HG03571 (cell line): ENCODE measurements at regions not wholly inside any gene's neighbourhood (a gene's known extent, or its start where the extent isn't known, plus 50 kb on each side); places are given as distances from the start of the nearest gene placed in this dataset.
"Not testable (repeated sequence)": the region's sequence is repeated elsewhere in the genome, so short reads cannot be mapped to it uniquely, and the experiment has no call there.

Experiments used
- ATAC-seq: cut with Tn5 transposase; IDR thresholded peaks from one replicate; pipeline ENCODE4 v1.9.1; 2021; ENCODE audit not compliant: unreplicated experiment

- not testable (repeated sequence) for ATAC-seq
These were observed 203.4 kb upstream of the WSB1 start for GRCh38 chr17:27090450-27091042.

DNA sequence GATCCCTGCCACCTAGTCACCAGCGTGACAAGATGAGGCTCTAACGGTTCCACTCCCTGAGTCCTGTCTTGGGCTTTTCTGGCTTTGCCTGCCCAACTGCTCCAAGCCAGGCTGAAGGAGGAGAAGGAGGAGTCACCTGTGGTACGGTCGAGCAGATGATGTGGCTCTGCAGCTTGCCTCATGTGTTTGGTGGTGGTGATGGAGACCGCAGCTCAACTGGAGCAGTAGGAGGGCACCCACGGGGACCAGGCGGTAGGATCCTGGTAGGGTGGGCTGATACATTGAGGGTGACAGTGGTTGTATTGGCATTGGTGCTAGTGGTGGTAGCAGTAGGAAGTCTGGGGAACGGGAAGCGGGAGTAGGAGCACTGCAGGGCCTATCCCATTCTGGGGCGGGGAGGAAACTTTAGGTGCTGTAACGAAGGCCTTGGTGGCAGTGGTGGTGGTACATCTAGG lies 202.8 kb upstream of the WSB1 start:
- no peak for ATAC-seq

GRCh38 chr17:27094179-27094578 lies 199.7 kb upstream of the WSB1 start:
- not testable (repeated sequence) for ATAC-seq

GRCh38 chr17:27095821-27096220 lies 198.1 kb upstream of the WSB1 start:
- ATAC-seq: not testable (repeated sequence)

GRCh38 chr17:27099266-27099665 lies 194.6 kb upstream of the WSB1 start:
- not testable (repeated sequence) for ATAC-seq

DNA sequence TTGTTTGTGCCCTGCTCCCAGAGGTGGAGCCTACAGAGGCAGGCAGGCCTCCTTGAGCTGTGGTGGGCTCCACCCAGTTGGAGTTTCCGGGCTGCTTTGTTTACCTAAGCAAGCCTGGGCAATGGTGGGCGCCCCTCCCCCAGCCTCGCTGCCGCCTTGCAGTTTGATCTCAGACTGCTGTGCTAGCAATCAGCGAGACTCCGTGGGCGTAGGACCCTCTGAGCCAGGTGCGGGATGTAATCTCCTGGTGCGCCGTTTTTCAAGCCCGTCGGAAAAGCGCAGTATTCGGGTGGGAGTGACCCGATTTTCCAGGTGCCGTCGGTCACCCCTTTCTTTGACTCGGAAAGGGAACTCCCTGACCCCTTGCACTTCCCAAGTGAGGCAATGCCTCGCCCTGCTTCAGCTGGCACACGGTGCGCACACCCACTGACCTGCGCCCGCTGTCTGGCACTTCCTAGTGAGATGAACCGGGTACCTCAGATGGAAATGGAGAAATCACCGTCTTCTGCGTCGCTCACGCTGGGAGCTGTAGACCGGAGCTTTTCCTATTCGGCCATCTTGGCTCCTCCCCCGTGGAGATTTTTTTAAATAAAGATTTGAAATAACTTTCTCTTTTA lies 189.2 kb upstream of the WSB1 start:
- not testable (repeated sequence) for ATAC-seq

- ATAC-seq: no peak
These were observed 188.3 kb upstream of the WSB1 start for GRCh38 chr17:27105636-27106035.

DNA sequence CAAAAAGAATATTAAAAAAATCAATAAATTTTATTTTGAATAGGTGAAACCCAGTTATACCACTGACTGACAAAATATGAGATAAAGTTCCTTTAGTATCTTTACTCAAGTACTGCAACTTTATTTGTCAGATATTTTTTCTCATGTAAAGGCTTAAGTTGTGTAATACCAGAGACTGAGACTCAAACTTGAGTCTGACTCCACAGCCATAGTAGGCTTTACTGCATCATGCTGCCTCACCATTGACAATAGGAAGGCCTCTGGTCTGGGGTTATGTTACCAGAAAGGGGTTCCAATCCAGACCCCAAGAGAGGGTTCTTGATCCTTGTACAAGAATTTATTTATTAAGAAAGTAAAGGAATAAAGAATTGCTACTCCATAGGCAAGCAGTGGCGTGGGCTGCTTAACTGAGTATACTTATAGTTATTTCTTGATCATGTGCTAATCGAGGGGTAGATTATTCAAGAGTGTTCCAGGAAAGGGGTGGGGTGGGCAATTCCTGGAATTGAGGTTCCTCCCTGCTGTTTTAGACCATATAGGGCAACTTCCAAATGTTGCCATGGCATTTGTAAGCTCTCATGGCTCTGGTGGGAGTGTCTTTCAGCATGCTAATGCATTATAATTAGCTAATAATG lies 187.4 kb upstream of the WSB1 start:
- no peak for ATAC-seq

DNA sequence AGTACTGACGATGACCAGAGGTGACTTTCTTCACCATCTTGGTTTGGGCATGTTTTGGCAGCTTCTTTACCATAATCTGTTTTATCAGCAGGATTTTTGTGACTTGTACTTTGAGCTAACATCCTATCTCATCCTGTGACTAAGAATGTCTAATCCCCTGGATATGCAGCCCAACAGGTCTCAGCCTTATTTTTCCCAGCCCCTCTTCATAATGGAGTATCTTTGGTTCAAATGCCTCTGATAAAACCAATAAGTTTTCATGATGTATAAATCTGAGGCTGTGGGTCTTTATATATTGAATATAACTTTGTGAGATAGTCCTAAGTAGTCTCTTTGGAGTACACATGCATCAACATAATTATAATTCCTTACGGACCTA lies 186.9 kb upstream of the WSB1 start:
- ATAC-seq: no peak

GRCh38 chr17:27107386-27108328 lies 186.3 kb upstream of the WSB1 start:
- ATAC-seq: not testable (repeated sequence)

GRCh38 chr17:27109346-27109745 lies 184.6 kb upstream of the WSB1 start:
- ATAC-seq: no peak

DNA sequence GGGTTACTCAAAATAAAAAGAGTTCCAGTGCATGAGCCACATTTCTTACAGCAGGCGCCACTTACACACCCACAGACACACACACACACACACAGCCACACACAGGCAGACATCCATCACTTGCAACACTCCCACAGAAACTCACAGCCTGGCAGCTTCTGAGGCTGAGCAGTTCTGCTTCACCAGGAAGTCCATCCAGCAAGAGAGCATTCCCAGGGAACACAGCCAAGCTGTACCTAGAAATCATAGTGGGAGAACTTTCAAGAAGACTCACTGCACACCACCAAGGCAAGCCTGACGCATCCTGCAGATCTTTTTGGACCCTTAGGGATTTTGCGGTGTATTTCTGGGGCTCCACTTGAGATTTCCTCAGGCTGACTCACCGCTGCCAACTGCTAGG lies 140.9 kb upstream of the WSB1 start:
- ATAC-seq: no peak

GRCh38 chr17:27155866-27156265 lies 138.0 kb upstream of the WSB1 start:
- ATAC-seq: no peak

GRCh38 chr17:27157297-27157696 lies 136.6 kb upstream of the WSB1 start:
- ATAC-seq: no peak

- ATAC-seq: no peak
These were observed 136.0 kb upstream of the WSB1 start for GRCh38 chr17:27157898-27158297.

DNA sequence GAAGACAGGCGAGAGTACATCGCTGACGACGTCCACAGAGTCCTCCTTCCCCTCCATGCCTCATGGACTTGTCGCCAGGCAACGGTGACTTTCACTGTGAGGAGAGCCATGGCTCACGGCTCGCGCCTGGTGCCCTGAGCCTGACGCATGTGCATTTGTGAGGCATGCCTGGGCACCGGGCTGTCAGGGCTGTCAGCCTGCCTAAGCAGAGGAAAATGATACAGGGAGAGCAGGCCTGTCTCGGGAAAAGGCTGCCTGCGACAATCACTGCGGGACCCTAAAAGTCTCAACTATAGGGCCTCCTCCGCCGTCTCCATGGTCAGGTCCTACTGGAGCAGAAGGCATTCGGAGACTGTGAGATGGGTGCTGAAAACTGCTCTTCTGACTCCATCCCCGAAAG lies 135.5 kb upstream of the WSB1 start:
- ATAC-seq: no peak

- ATAC-seq: no peak
These were observed 113.6 kb upstream of the WSB1 start for GRCh38 chr17:27180322-27180721.

- ATAC-seq: not testable (repeated sequence)
These were observed 112.5 kb upstream of the WSB1 start for GRCh38 chr17:27181379-27181925.

DNA sequence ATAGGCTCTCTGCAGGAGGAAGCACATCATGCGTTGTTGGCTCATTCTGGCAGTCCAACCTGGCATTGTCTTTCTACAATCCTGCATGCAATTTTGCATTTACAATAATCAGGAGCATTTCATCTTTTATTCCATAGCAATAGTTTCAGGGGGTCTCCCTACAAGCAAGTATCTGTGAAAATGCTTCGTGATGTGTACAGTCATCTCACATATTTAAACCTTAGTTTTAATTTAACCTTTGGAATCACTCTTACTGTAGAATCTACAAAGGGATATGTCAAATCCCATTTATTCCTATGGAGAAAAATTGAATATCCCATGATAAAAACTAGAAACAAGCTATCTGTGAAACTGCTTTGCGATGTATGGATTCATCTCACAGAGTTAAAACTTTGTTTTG lies 112.0 kb upstream of the WSB1 start:
- ATAC-seq: no peak

- not testable (repeated sequence) for ATAC-seq
These were observed 96.4 kb upstream of the WSB1 start for GRCh38 chr17:27197505-27197904.

- ATAC-seq: no peak
These were observed 94.0 kb upstream of the WSB1 start for GRCh38 chr17:27199948-27200347.
